Fibroblast of the aortic adventitia (primary cell): ENCODE measurements at regions not wholly inside any gene's neighbourhood (a gene's known extent, or its start where the extent isn't known, plus 50 kb on each side); places are given as distances from the start of the nearest gene placed in this dataset.

ENCODE experiments used
- DNase-seq: peaks from one replicate; pipeline ENCODE4 v3.0.0-alpha.2; 2010; ENCODE audit warnings: low read depth
- H3K4me3 ChIP-seq: 2 replicates; pipeline ENCODE4 v1.5.1; 2011; ENCODE audit warnings: low read depth, mild to moderate bottlenecking, control low read depth, low read length, moderate library complexity
- CTCF ChIP-seq: IDR thresholded peaks from 2 replicates; pipeline ENCODE4 v1.5.1; 2011; ENCODE audit warnings: mild to moderate bottlenecking, low read length, control low read depth, inconsistent platforms; ENCODE audit not compliant: insufficient read depth

- no peak for DNase-seq
- H3K4me3 ChIP-seq: no peak overlapping the region
- no peak for TF ChIP-seq CTCF
Observed at GRCh38 chr4:1510931-1511330, 104.7 kb upstream of the NKX1-1 start.

- no peak overlapping the region for H3K4me3 ChIP-seq
- no peak for TF ChIP-seq CTCF
Observed at GRCh38 chr4:1509366-1509765, 103.1 kb upstream of the NKX1-1 start.

GRCh38 chr4:1508161-1509160 lies 102.2 kb upstream of the NKX1-1 start:
- DNase-seq: no peak

More at GRCh38 chr4:1509366-1509765, 103.1 kb upstream of the NKX1-1 start:
- DNase-seq: no peak

GRCh38 chr4:1506956-1507721 lies 100.9 kb upstream of the NKX1-1 start:
- DNase-seq: no peak
- TF ChIP-seq CTCF: no peak
- no peak overlapping the region for H3K4me3 ChIP-seq

More at GRCh38 chr4:1508161-1509160, 102.2 kb upstream of the NKX1-1 start:
- H3K4me3 ChIP-seq: no peak overlapping the region
- no peak for TF ChIP-seq CTCF

GRCh38 chr4:1505511-1506460 lies 99.5 kb upstream of the NKX1-1 start:
- no peak for DNase-seq

More at GRCh38 chr4:1505511-1506460, 99.5 kb upstream of the NKX1-1 start:
- no peak for TF ChIP-seq CTCF
- H3K4me3 ChIP-seq: no peak overlapping the region
